Neural progenitor cell (in vitro differentiated cells): ENCODE measurements at regions not wholly inside any gene's neighbourhood (a gene's known extent, or its start where the extent isn't known, plus 50 kb on each side); places are given as distances from the start of the nearest gene placed in this dataset.

Source experiments
- DNase-seq: peaks from one replicate; pipeline ENCODE4 v3.0.0-alpha.2; 2016; ENCODE audit warnings: low spot score
- H2AFZ ChIP-seq: fragments of 200-600 bp; sonication (generic); replicated peaks from 2 replicates; pipeline ENCODE4 v1.6.1; 2016; ENCODE audit warnings: antibody characterized with exemption
- H3F3A ChIP-seq: fragments of 200-600 bp; sonication (generic); 2 replicates; pipeline ENCODE4 v1.6.1; 2016; ENCODE audit warnings: antibody characterized with exemption, low read depth
- H3K27ac ChIP-seq: fragments of 200-600 bp; sonication (generic); 2 replicates; pipeline ENCODE4 v1.5.1; 2016; ENCODE audit warnings: mild to moderate bottlenecking
- H3K27me3 ChIP-seq: fragments of 200-600 bp; sonication (generic); 2 replicates; pipeline ENCODE4 v1.6.1; 2016; ENCODE audit warnings: mild to moderate bottlenecking, moderate library complexity
- H3K36me3 ChIP-seq: fragments of 200-600 bp; sonication (generic); 2 replicates; pipeline ENCODE4 v1.5.1; 2016
- H3K4me1 ChIP-seq: fragments of 200-600 bp; sonication (generic); 2 replicates; pipeline ENCODE4 v1.6.1; 2016; ENCODE audit warnings: mixed run types
- H3K4me2 ChIP-seq: fragments of 200-600 bp; sonication (generic); 2 replicates; pipeline ENCODE4 v1.6.1; 2016
- H3K4me3 ChIP-seq: fragments of 200-600 bp; sonication (generic); 2 replicates; pipeline ENCODE4 v1.5.1; 2016
- H3K79me2 ChIP-seq: fragments of 200-600 bp; sonication (generic); 2 replicates; pipeline ENCODE4 v1.6.1; 2016; ENCODE audit warnings: low read depth
- H3K9ac ChIP-seq: fragments of 200-600 bp; sonication (generic); 2 replicates; pipeline ENCODE4 v1.6.1; 2016
- H3K9me3 ChIP-seq: fragments of 200-600 bp; sonication (generic); 2 replicates; pipeline ENCODE4 v1.5.1; 2016; ENCODE audit warnings: low read depth
- H4K20me1 ChIP-seq: fragments of 200-600 bp; sonication (generic); 2 replicates; pipeline ENCODE4 v1.6.1; 2016; ENCODE audit warnings: low read depth
- H3K27ac Mint-ChIP-seq: 3 replicates; pipeline ENCODE4 v1.8.0; 2021; ENCODE audit warnings: mixed read lengths
- H3K27me3 Mint-ChIP-seq: 2 replicates; pipeline ENCODE4 v1.8.0; 2022; ENCODE audit warnings: low read depth, mild to moderate bottlenecking, inconsistent platforms, moderate library complexity, mixed read lengths; ENCODE audit not compliant: insufficient read depth
- H3K36me3 Mint-ChIP-seq: 3 replicates; pipeline ENCODE4 v1.8.0; 2021; ENCODE audit warnings: mixed read lengths
- H3K4me1 Mint-ChIP-seq: 3 replicates; pipeline ENCODE4 v1.8.0; 2021; ENCODE audit warnings: mixed read lengths
- H3K4me3 Mint-ChIP-seq: 3 replicates; pipeline ENCODE4 v1.8.0; 2021; ENCODE audit warnings: mild to moderate bottlenecking, moderate library complexity, mixed read lengths
- H3K9me3 Mint-ChIP-seq: 3 replicates; pipeline ENCODE4 v1.8.0; 2020; ENCODE audit warnings: mixed read lengths
- EZH2 ChIP-seq: fragments of 200-600 bp; sonication (generic); IDR thresholded peaks from 2 replicates; pipeline ENCODE4 v1.6.1; 2017; ENCODE audit warnings: antibody characterized with exemption, mild to moderate bottlenecking, moderate library complexity
- EZH2phosphoT487 ChIP-seq: fragments of 200-600 bp; sonication (generic); IDR thresholded peaks from 2 replicates; pipeline ENCODE4 v1.6.1; 2017; ENCODE audit warnings: antibody characterized with exemption
- TF ChIP-seq, protein P1 (sequence below): fragments of 200-600 bp; sonication (generic); IDR thresholded peaks from 2 replicates; pipeline ENCODE4 v1.5.1; 2017; ENCODE audit warnings: antibody characterized with exemption, mild to moderate bottlenecking

DNA sequence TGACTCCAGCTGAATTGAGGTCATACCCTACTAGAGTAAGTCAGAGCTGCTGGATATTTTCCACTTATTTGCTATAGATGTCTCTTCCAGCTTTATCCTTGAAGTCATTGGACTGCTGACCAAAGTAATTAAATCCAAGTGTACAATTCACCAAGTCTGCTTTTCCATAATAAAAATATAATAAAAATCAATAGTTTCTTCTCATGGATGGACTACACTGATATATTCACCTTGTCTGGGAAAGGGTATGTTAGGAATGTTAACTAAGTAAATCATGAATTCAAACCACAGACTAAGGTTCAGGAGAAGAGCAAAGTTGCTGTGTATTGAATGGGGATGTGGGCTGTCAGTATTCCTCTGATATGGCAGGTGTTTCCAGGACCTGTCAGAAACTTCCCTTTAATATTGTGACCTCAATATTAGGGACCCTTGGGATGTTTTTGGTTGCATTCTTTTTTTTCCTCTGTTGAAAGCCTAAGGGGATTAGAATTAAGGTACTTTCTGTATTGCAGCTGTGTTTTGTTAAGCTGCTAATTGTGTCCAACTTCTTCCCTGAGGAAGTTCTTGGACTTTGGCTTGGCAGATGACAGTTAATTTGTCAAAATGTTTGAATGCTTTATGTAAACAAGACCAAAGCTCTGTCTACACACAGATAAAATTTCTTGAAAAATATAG, 284.0 kb downstream of the ATP23 start:
- no peak overlapping the region for H3K4me3 ChIP-seq
- peaks cover 4% of the 10 kb centered on the region for H3K4me1 ChIP-seq
- no peaks in the 10 kb centered on the region for H4K20me1 ChIP-seq
- H2AFZ ChIP-seq: no peak overlapping the region
- Mint-ChIP-seq H3K27ac (no peak overlapping the region), H3K4me1 (no peaks in the 10 kb centered on the region), H3K27me3 (no peaks in the 10 kb centered on the region), H3K36me3 (no peaks in the 10 kb centered on the region), H3K9me3 (peaks cover 9% of the 10 kb centered on the region), H3K4me3 (no peak overlapping the region)
- no peak for DNase-seq
- H3K4me2 ChIP-seq: no peak overlapping the region
- TF ChIP-seq EZH2phosphoT487: no peak
- H3K36me3 ChIP-seq: no peaks in the 10 kb centered on the region
- no peaks in the 10 kb centered on the region for H3F3A ChIP-seq
- no peak overlapping the region for H3K9ac ChIP-seq
- no peaks in the 10 kb centered on the region for H3K27me3 ChIP-seq
- H3K9me3 ChIP-seq: no peaks in the 10 kb centered on the region
- H3K79me2 ChIP-seq: no peaks in the 10 kb centered on the region
- H3K27ac ChIP-seq: no peak overlapping the region

DNA sequence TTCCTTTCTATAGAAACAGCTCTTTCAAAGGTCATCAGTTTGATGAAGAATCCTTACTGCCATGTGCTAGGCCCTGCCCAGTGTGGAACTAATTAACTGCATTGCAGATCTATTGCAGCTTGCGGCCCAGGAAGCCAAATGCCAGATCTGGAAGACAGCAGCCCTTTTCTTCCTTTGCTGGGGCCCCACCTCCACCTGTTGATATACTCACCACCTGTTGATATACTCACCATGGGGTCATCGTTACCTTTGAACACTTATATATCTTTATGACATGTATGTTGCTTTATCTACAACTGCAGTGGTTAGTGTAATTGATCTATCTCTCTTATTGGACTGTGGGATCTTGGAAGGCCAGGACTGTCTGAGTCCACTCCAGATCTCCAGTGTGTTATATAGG, 292.5 kb downstream of the ATP23 start:
- H3K27me3 Mint-ChIP-seq: peaks cover 2% of the 10 kb centered on the region
- H3K9ac ChIP-seq: no peak overlapping the region
- H3K4me3 Mint-ChIP-seq: no peak overlapping the region
- H3K9me3 ChIP-seq: no peaks in the 10 kb centered on the region
- H3K27ac ChIP-seq: no peak overlapping the region
- H3K27ac Mint-ChIP-seq: no peak overlapping the region
- no peaks in the 10 kb centered on the region for H3K4me1 ChIP-seq
- H3K36me3 Mint-ChIP-seq: no peaks in the 10 kb centered on the region
- no peaks in the 10 kb centered on the region for H3K36me3 ChIP-seq
- H3K9me3 Mint-ChIP-seq: peaks cover 18% of the 10 kb centered on the region
- H4K20me1 ChIP-seq: no peaks in the 10 kb centered on the region
- DNase-seq: no peak
- no peaks in the 10 kb centered on the region for H3F3A ChIP-seq
- H3K79me2 ChIP-seq: no peaks in the 10 kb centered on the region
- TF ChIP-seq, protein P1, sequence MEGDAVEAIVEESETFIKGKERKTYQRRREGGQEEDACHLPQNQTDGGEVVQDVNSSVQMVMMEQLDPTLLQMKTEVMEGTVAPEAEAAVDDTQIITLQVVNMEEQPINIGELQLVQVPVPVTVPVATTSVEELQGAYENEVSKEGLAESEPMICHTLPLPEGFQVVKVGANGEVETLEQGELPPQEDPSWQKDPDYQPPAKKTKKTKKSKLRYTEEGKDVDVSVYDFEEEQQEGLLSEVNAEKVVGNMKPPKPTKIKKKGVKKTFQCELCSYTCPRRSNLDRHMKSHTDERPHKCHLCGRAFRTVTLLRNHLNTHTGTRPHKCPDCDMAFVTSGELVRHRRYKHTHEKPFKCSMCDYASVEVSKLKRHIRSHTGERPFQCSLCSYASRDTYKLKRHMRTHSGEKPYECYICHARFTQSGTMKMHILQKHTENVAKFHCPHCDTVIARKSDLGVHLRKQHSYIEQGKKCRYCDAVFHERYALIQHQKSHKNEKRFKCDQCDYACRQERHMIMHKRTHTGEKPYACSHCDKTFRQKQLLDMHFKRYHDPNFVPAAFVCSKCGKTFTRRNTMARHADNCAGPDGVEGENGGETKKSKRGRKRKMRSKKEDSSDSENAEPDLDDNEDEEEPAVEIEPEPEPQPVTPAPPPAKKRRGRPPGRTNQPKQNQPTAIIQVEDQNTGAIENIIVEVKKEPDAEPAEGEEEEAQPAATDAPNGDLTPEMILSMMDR: no peak
- H3K27me3 ChIP-seq: no peaks in the 10 kb centered on the region
- no peak overlapping the region for H3K4me3 ChIP-seq
- H2AFZ ChIP-seq: no peak overlapping the region
- no peak overlapping the region for H3K4me2 ChIP-seq
- H3K4me1 Mint-ChIP-seq: no peaks in the 10 kb centered on the region

DNA sequence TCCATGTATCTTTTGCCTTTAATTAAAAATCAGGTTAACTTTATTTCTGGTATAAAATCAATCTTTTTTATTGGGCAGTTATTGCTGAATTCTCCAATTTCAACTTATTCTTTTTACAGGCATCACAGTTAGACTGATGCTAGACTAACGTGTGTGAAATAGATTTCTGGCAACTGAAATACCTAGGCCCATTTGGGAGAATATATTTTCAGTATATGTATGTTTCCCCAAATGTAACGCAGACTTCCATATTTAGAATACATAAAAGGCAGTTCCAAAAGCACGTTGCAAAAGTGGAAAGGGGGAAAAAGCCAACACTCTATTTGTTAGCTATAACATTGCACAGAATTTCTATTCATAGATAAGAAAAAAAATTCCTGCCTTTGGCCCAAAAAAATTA, 297.0 kb downstream of the ATP23 start:
- no peak overlapping the region for H2AFZ ChIP-seq
- H3K9me3 ChIP-seq: no peaks in the 10 kb centered on the region
- no peaks in the 10 kb centered on the region for H3K27me3 ChIP-seq
- Mint-ChIP-seq H3K27ac (no peak overlapping the region), H3K27me3 (no peaks in the 10 kb centered on the region), H3K9me3 (no peaks in the 10 kb centered on the region), H3K4me1 (peaks cover 13% of the 10 kb centered on the region), H3K4me3 (no peak overlapping the region), H3K36me3 (no peaks in the 10 kb centered on the region)
- no peaks in the 10 kb centered on the region for H3F3A ChIP-seq
- H3K4me2 ChIP-seq: no peak overlapping the region
- no peak for TF ChIP-seq EZH2
- no peak overlapping the region for H3K27ac ChIP-seq
- no peak overlapping the region for H3K4me3 ChIP-seq
- no peak overlapping the region for H3K9ac ChIP-seq
- DNase-seq: no peak
- no peaks in the 10 kb centered on the region for H4K20me1 ChIP-seq
- H3K79me2 ChIP-seq: no peaks in the 10 kb centered on the region
- H3K36me3 ChIP-seq: no peaks in the 10 kb centered on the region
- peaks cover 11% of the 10 kb centered on the region for H3K4me1 ChIP-seq

DNA sequence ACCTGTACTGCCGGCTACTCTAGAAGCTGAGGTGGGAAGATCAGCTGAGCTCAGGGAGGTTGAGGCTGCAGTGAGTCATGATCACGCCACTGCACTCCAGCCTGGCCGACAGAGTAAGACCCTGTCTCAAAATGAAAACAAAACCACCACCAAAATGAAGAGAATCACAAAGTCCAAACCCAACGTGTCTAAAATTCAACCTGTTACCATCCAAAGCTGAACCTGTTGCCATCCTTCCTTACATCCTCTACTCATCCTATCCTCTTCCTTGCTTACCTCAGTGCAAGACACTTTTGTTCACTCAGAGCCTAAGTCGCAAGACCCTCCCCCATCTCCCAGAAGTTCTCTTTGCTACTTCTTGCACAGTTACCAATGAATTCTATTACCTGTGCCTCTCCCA, 299.7 kb downstream of the ATP23 start:
- no peak for DNase-seq
- Histone ChIP-seq H3K36me3 (no peaks in the 10 kb centered on the region), H3F3A (no peaks in the 10 kb centered on the region), H4K20me1 (no peaks in the 10 kb centered on the region), H3K4me2 (no peak overlapping the region), H3K79me2 (no peaks in the 10 kb centered on the region), H3K27ac (no peak overlapping the region), H3K4me1 (peaks cover 14% of the 10 kb centered on the region), H3K4me3 (no peak overlapping the region), H2AFZ (no peak overlapping the region), H3K9me3 (no peaks in the 10 kb centered on the region), H3K9ac (no peak overlapping the region), H3K27me3 (no peaks in the 10 kb centered on the region)
- no peaks in the 10 kb centered on the region for H3K36me3 Mint-ChIP-seq
- H3K4me3 Mint-ChIP-seq: no peak overlapping the region
- H3K27ac Mint-ChIP-seq: no peak overlapping the region
- H3K4me1 Mint-ChIP-seq: peaks cover 21% of the 10 kb centered on the region
- H3K9me3 Mint-ChIP-seq: peaks cover 3% of the 10 kb centered on the region
- TF ChIP-seq EZH2 (no peak), EZH2phosphoT487 (no peak)
- TF ChIP-seq, protein P1: no peak
- no peaks in the 10 kb centered on the region for H3K27me3 Mint-ChIP-seq
